GM12878 (cell line): ENCODE measurements at regions not wholly inside any gene's neighbourhood (a gene's known extent, or its start where the extent isn't known, plus 50 kb on each side); places are given as distances from the start of the nearest gene placed in this dataset.

ENCODE experiments used
- ATAC-seq: fragments of 200-7000 bp; cut with Tn5 transposase; 3 replicates; pipeline ENCODE4 v1.9.1; 2020; ENCODE audit warnings: mild to moderate bottlenecking, moderate library complexity
- BruUV-seq: library from RNA; stranded (reverse); fragments of 400-500 nt; replicated peaks from 2 replicates; lab custom pipeline; 2021; lab: Mats Ljungman, UMichigan
- CTCF ChIA-PET: fragments of 300-600 bp; sonication (Branson Sonifier 250); formaldehyde crosslinking; extraction: SDS; loops from one replicate; lab custom pipeline; 2021; ENCODE audit warnings: inconsistent platforms; lab: Yijun Ruan, JAX
- POLR2A ChIA-PET: fragments of 350-600 bp; formaldehyde crosslinking; extraction: SDS; loops from one replicate; lab custom pipeline; 2021; ENCODE audit warnings: inconsistent platforms; lab: Charles Lee
- RAD21 ChIA-PET: fragments of 300-600 bp; sonication (Branson Sonifier 250); formaldehyde crosslinking; loops from one replicate; lab custom pipeline; 2023; ENCODE audit warnings: antibody characterized with exemption; ENCODE audit not compliant: unreplicated experiment; lab: Charles Lee
- SMC1A ChIA-PET: fragments of 300-600 bp; sonication (Branson Sonifier 250); formaldehyde crosslinking; loops from one replicate; lab custom pipeline; 2023; ENCODE audit not compliant: unreplicated experiment, uncharacterized antibody; lab: Charles Lee
- DNase-seq: peaks from one replicate; pipeline ENCODE4 v3.0.0-alpha.2; 2011; ENCODE audit warnings: low read depth, low spot score
- FAIRE-seq: peaks from 3 replicates; lab custom pipeline; 2011; peaks lifted over from hg19 to GRCh38; lab: Jason Lieb, UNC
- H2AFZ ChIP-seq: 2 replicates; pipeline ENCODE4 v1.6.0; 2011; ENCODE audit warnings: low read depth, low read length, control low read depth; ENCODE audit not compliant: control insufficient read depth
- H3K27ac ChIP-seq: 2 replicates; pipeline ENCODE4 v1.5.1; 2011; ENCODE audit warnings: control low read depth; ENCODE audit not compliant: control insufficient read depth, insufficient read depth
- H3K27me3 ChIP-seq, 2 experiments: replicated peaks in 1 of 2; 2 replicates each; pipeline versions ENCODE4 v1.6.0 to v1.6.1; 2011; ENCODE audit warnings: low read length in 1 of 2; ENCODE audit not compliant: control insufficient read depth in 2 of 2, insufficient read depth in 2 of 2
- H3K36me3 ChIP-seq, 2 experiments: 2 replicates each; pipeline ENCODE4 v1.5.1; 2011; ENCODE audit warnings: low read length in 1 of 2; ENCODE audit not compliant: control insufficient read depth in 2 of 2, insufficient read depth in 2 of 2
- H3K4me1 ChIP-seq: 2 replicates; pipeline ENCODE4 v1.6.1; 2011; ENCODE audit warnings: mild to moderate bottlenecking, low read length, moderate library complexity, mixed read lengths; ENCODE audit not compliant: control insufficient read depth, insufficient read depth
- H3K4me2 ChIP-seq: 2 replicates; pipeline ENCODE4 v1.6.0; 2011; ENCODE audit warnings: control low read depth; ENCODE audit not compliant: control insufficient read depth, insufficient read depth
- H3K4me3 ChIP-seq: fragments of 200-600 bp; sonication (generic); 2 replicates; pipeline ENCODE4 v1.5.1; 2016
- H3K79me2 ChIP-seq: 2 replicates; pipeline ENCODE4 v1.6.0; 2011; ENCODE audit warnings: low read length; ENCODE audit not compliant: control insufficient read depth, insufficient read depth
- H3K9ac ChIP-seq: 2 replicates; pipeline ENCODE4 v1.8.0; 2011; ENCODE audit warnings: low read length, control low read depth, mixed read lengths; ENCODE audit not compliant: control insufficient read depth, insufficient read depth
- H3K9me3 ChIP-seq: replicated peaks from 3 replicates; pipeline ENCODE4 v1.5.1; 2011; ENCODE audit warnings: mild to moderate bottlenecking, low read length; ENCODE audit not compliant: control insufficient read depth, insufficient read depth
- H4K20me1 ChIP-seq: 2 replicates; pipeline ENCODE4 v1.6.0; 2011; ENCODE audit not compliant: control insufficient read depth, insufficient read depth
- BHLHE40 ChIP-seq, 2 experiments: fragments of 450-650 bp in 1 of 2; IDR thresholded peaks; 2 replicates each; pipeline ENCODE4 v1.6.1; 2011 to 2017; ENCODE audit warnings: low read depth in 2 of 2, borderline replicate concordance in 1 of 2, improper control_type of control experiment in 1 of 2, low read length in 1 of 2, mild to moderate bottlenecking in 1 of 2
- ESRRA ChIP-seq: IDR thresholded peaks from 2 replicates; pipeline ENCODE4 v1.6.1; 2012; ENCODE audit warnings: mild to moderate bottlenecking, low read length, improper control_type of control experiment
- FOS ChIP-seq: IDR thresholded peaks from 3 replicates; pipeline ENCODE4 v1.6.1; 2011; ENCODE audit warnings: borderline replicate concordance; ENCODE audit not compliant: insufficient read length; ENCODE audit errors: extremely low read depth
- IKZF1 ChIP-seq: fragments of 450-650 bp; conservative IDR thresholded peaks from 2 replicates; pipeline ENCODE4 v1.6.1; 2017; ENCODE audit warnings: antibody characterized with exemption, mild to moderate bottlenecking
- JUND ChIP-seq: IDR thresholded peaks from 2 replicates; pipeline ENCODE4 v1.6.1; 2012; ENCODE audit warnings: low read depth, mild to moderate bottlenecking, low read length, improper control_type of control experiment, moderate library complexity
- KDM1A ChIP-seq: fragments of 200-600 bp; sonication (generic); IDR thresholded peaks from 2 replicates; pipeline ENCODE4 v1.6.1; 2016; ENCODE audit warnings: borderline replicate concordance
- MTA3 ChIP-seq: IDR thresholded peaks from 2 replicates; pipeline ENCODE4 v1.6.1; 2012; ENCODE audit warnings: low read length, inconsistent platforms, borderline replicate concordance
- MXI1 ChIP-seq: fragments of 150-350 bp; IDR thresholded peaks from 2 replicates; pipeline ENCODE4 v1.6.1; 2011; ENCODE audit warnings: low read depth, mild to moderate bottlenecking, inconsistent platforms, low read length, improper control_type of control experiment
- MYB ChIP-seq: fragments of 150-350 bp; IDR thresholded peaks from 2 replicates; pipeline ENCODE4 v1.6.1; 2014; ENCODE audit warnings: mild to moderate bottlenecking, low read depth, low read length, borderline replicate concordance
- NFYA ChIP-seq: IDR thresholded peaks from 2 replicates; pipeline ENCODE4 v1.6.1; 2011; ENCODE audit warnings: low read depth, mild to moderate bottlenecking, low read length, improper control_type of control experiment, borderline replicate concordance
- NR2F1 ChIP-seq: fragments of 450-650 bp; conservative IDR thresholded peaks from 2 replicates; pipeline ENCODE4 v1.6.1; 2017; ENCODE audit warnings: mild to moderate bottlenecking
- POU2F2 ChIP-seq: IDR thresholded peaks from 3 replicates; pipeline ENCODE4 v1.6.1; 2011; ENCODE audit warnings: low read depth, mild to moderate bottlenecking, low read length, borderline replicate concordance
- RAD21 ChIP-seq: IDR thresholded peaks from 2 replicates; pipeline ENCODE4 v1.6.1; 2011; ENCODE audit warnings: mild to moderate bottlenecking, low read depth, low read length, moderate library complexity; ENCODE audit not compliant: insufficient read depth
- RBBP5 ChIP-seq: fragments of 200-600 bp; sonication (generic); conservative IDR thresholded peaks from 2 replicates; pipeline ENCODE4 v1.6.1; 2016
- RCOR1 ChIP-seq: conservative IDR thresholded peaks from 2 replicates; pipeline ENCODE4 v1.6.1; 2012; ENCODE audit warnings: low read depth, low read length, improper control_type of control experiment
- SMAD5 ChIP-seq: IDR thresholded peaks from 2 replicates; pipeline ENCODE4 v1.6.1; 2016; ENCODE audit warnings: antibody characterized with exemption, low read depth
- SREBF2 ChIP-seq: IDR thresholded peaks from 2 replicates; pipeline ENCODE4 v1.6.1; 2012; ENCODE audit warnings: mild to moderate bottlenecking, low read length
- TAF1 ChIP-seq: IDR thresholded peaks from 2 replicates; pipeline ENCODE4 v1.6.1; 2011; ENCODE audit warnings: mild to moderate bottlenecking, low read depth, low read length, borderline replicate concordance
- TBL1XR1 ChIP-seq: IDR thresholded peaks from 2 replicates; pipeline ENCODE4 v1.6.1; 2012; ENCODE audit warnings: low read depth, low read length, improper control_type of control experiment
- YY1 ChIP-seq: IDR thresholded peaks from 2 replicates; pipeline ENCODE4 v1.6.1; 2011; ENCODE audit warnings: low read depth, mild to moderate bottlenecking, low read length
- ZNF217 ChIP-seq: fragments of 450-650 bp; IDR thresholded peaks from 2 replicates; pipeline ENCODE4 v1.6.1; 2017; ENCODE audit warnings: antibody characterized with exemption, mild to moderate bottlenecking
- ZSCAN29 ChIP-seq: fragments of 450-650 bp; IDR thresholded peaks from 2 replicates; pipeline ENCODE4 v1.6.1; 2017; ENCODE audit warnings: mild to moderate bottlenecking, moderate library complexity
- ZZZ3 ChIP-seq: IDR thresholded peaks from 2 replicates; pipeline ENCODE4 v1.6.1; 2011; ENCODE audit warnings: low read depth; ENCODE audit not compliant: control insufficient read depth, insufficient read length
- WGBS: methylation state at CpG from one replicate; pipeline ENCODE4 v1.1.6; 2016; ENCODE audit warnings: low lambda C conversion rate; ENCODE audit not compliant: insufficient replicate concordance, insufficient coverage; ENCODE audit errors: missing lambda C conversion rate; 5-methylcytosine and 5-hydroxymethylcytosine counted together
- in situ Hi-C: fragments of 300-500 bp; cut with MboI; formaldehyde crosslinking; loops from 9 replicates; pipeline ENCODE4 v1.14.3; 2018; ENCODE audit warnings: mixed read lengths
- intact Hi-C: fragments of 100-400 bp; cut with micrococcal nuclease; formaldehyde crosslinking; loops from one replicate; pipeline ENCODE4 v1.14.2; 2022; ENCODE audit not compliant: unreplicated experiment
- TF ChIP-seq, protein P1 (sequence below): fragments of 450-650 bp; conservative IDR thresholded peaks from 2 replicates; pipeline ENCODE4 v1.6.1; 2017; ENCODE audit warnings: mild to moderate bottlenecking, moderate library complexity
- TF ChIP-seq, protein P2 (sequence below): fragments of 450-650 bp; IDR thresholded peaks from 2 replicates; pipeline ENCODE4 v1.6.1; 2014; ENCODE audit warnings: mild to moderate bottlenecking

DNA sequence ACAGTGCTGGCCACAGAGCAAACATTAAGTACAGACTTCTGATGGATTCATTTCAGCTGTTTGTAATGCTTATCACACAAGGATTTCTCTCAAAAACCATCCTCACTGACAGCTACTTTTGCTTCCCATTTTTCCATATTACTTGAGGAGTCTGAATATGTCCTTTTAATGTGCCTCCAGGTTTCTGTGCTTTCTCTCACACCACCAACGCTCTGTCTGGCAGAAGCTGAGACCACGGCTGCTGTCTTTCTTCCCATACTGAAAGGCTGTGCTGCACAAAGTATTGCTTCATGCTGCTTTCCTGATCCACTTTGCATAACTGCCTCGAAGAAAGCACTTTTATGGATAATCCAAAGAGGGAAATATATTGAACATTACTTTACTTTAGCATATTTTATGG, 312.1 kb upstream of the ZEB2 start (continued):
- TF ChIP-seq, protein P1, sequence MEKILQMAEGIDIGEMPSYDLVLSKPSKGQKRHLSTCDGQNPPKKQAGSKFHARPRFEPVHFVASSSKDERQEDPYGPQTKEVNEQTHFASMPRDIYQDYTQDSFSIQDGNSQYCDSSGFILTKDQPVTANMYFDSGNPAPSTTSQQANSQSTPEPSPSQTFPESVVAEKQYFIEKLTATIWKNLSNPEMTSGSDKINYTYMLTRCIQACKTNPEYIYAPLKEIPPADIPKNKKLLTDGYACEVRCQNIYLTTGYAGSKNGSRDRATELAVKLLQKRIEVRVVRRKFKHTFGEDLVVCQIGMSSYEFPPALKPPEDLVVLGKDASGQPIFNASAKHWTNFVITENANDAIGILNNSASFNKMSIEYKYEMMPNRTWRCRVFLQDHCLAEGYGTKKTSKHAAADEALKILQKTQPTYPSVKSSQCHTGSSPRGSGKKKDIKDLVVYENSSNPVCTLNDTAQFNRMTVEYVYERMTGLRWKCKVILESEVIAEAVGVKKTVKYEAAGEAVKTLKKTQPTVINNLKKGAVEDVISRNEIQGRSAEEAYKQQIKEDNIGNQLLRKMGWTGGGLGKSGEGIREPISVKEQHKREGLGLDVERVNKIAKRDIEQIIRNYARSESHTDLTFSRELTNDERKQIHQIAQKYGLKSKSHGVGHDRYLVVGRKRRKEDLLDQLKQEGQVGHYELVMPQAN: no peak
- no peak for TF ChIP-seq MTA3
- no peak for TF ChIP-seq SMAD5
- TF ChIP-seq JUND: no peak
- no peak for TF ChIP-seq ZZZ3
- TF ChIP-seq POU2F2: no peak
- no peak for TF ChIP-seq RCOR1
- TF ChIP-seq MXI1: no peak
- no peak for TF ChIP-seq NR2F1

DNA sequence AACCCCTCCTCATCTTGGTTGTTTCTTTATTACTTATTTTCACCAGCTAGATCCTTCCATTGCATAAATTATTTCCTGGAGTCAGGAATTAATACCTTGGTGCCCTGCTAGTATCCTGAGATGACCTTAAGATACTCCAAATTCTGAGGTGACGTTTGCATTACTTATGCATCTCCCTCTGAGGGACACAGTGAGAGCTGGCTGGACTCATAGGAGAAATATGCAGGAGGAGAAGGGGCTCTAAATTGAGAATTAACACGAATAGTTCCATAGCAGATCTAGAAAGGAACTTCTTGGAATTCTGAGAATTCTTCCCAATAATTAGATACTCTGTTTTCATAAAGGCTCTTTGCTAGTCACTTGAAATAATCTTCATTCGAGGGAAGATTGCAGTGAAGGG, 310.6 kb upstream of the ZEB2 start:
- ChIA-PET RAD21 (no interaction called here), POLR2A (no interaction called here), SMC1A (no interaction called here), CTCF (no interaction called here)
- Histone ChIP-seq H4K20me1 (no peaks in the 10 kb centered on the region), H2AFZ (no peak overlapping the region), H3K27ac (no peak overlapping the region), H3K4me3 (no peak overlapping the region), H3K36me3 (no peaks in the 10 kb centered on the region), H3K4me2 (no peak overlapping the region), H3K9me3 (no peaks in the 10 kb centered on the region)
- intact Hi-C loops: no loop called here
- ATAC-seq (no peak), FAIRE-seq (no peak), DNase-seq (no peak)
- in situ Hi-C loops: no loop called here
- TF ChIP-seq BHLHE40 (IDR thresholded peaks at IDR 0.05; ENCODE audit: borderline replicate concordance in 1 of 2, low read depth in 2 of 2, low read length in 1 of 2) (no peak), TBL1XR1 (no peak), MYB (no peak), FOS (no peak), ESRRA (no peak), SREBF2 (no peak), ZSCAN29 (no peak), YY1 (no peak), SMAD5 (no peak), ZNF217 (no peak), NFYA (no peak), IKZF1 (no peak), POU2F2 (no peak), RAD21 (no peak), KDM1A (no peak), TAF1 (no peak), RBBP5 (no peak)
- TF ChIP-seq, protein P2, sequence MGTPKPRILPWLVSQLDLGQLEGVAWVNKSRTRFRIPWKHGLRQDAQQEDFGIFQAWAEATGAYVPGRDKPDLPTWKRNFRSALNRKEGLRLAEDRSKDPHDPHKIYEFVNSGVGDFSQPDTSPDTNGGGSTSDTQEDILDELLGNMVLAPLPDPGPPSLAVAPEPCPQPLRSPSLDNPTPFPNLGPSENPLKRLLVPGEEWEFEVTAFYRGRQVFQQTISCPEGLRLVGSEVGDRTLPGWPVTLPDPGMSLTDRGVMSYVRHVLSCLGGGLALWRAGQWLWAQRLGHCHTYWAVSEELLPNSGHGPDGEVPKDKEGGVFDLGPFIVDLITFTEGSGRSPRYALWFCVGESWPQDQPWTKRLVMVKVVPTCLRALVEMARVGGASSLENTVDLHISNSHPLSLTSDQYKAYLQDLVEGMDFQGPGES: no peak
- TF ChIP-seq, all 136 proteins: peak for 0
- Histone ChIP-seq H3K4me1 (no peaks in the 10 kb centered on the region), H3K9ac (no peak overlapping the region), H3K27me3 (no peaks in the 10 kb centered on the region), H3K79me2 (no peaks in the 10 kb centered on the region)
- 2% methylated on average over 3 of the region's 3 CpGs for WGBS
- no TSS peak for BruUV-seq
